ENCODE measurements at regions not wholly inside any gene's neighbourhood (a gene's known extent, or its start where the extent isn't known, plus 50 kb on each side); places are given as distances from the start of the nearest gene placed in this dataset.

DNA sequence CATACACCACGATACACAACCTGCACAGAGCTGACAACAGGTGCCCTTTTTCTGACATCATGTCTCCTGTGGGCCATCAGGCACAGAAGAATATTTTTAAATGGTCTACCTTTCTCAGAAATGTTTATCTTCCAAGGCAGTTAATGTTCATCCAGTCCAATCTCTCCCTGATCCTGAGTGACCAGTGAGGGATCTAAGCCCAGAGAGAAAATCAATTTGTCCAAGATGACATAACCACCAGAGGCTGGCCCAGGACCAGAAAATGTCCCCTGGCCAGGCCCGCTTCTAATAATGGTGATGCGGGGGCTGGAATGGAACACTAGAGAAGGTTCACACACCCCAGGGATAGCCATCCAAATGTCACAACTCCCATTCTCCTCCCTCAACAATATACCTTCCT, 357.9 kb upstream of the KIF2A start:
- TF ChIP-seq GATA2 (IDR thresholded peaks at IDR 0.05; ENCODE audit: low read depth, low read length) = no peak
- TF ChIP-seq GATA3 (IDR thresholded peaks at IDR 0.05; ENCODE audit: low read depth, low read length) = no peak
